ENCODE measurements at regions not wholly inside any gene's neighbourhood (a gene's known extent, or its start where the extent isn't known, plus 50 kb on each side); places are given as distances from the start of the nearest gene placed in this dataset.

- 78% methylated on average over 2 of the region's 2 CpGs for WGBS
- Histone ChIP-seq H3K4me3 (no peak overlapping the region), H3K9me3 (peaks cover 0 to 24% (median 0%) of the 10 kb centered on the region in 4 donors), H3K27ac (replicated peaks in 1 of 4) (no peak overlapping the region), H3K36me3 (no peaks in the 10 kb centered on the region), H3K27me3 (no peaks in the 10 kb centered on the region), H3K4me1 (peaks cover 0 to 2% (median 0%) of the 10 kb centered on the region in 4 donors)
- TF ChIP-seq EP300 (IDR thresholded peaks at IDR 0.05) (no peak), POLR2A (IDR thresholded peaks at IDR 0.05; ENCODE audit: low read depth) (no peak), POLR2AphosphoS5 (IDR thresholded peaks at IDR 0.05) (no peak), CTCF (IDR thresholded peaks at IDR 0.05) (no peak)
- intact Hi-C loops (cut with DNase I): no loop called here
- no peak for DNase-seq (ENCODE audit: extremely low spot score)
Measured at GRCh38 chrX:40182615-40183014, 84.9 kb upstream of the BCOR start.

- peaks cover 0 to 24% (median 0%) of the 10 kb centered on the region in 4 donors for H3K9me3 ChIP-seq
- peaks cover 0 to 7% (median 1%) of the 10 kb centered on the region in 4 donors for H3K4me1 ChIP-seq
- TF ChIP-seq EP300 (IDR thresholded peaks at IDR 0.05) (no peak), CTCF (IDR thresholded peaks at IDR 0.05) (no peak), POLR2AphosphoS5 (IDR thresholded peaks at IDR 0.05) (no peak), POLR2A (IDR thresholded peaks at IDR 0.05; ENCODE audit: low read depth) (no peak)
- H3K27ac ChIP-seq (replicated peaks in 1 of 4): no peak overlapping the region
- WGBS: 76% methylated on average over 7 of the region's 7 CpGs
- H3K27me3 ChIP-seq: no peaks in the 10 kb centered on the region
- intact Hi-C loops (cut with DNase I): no loop called here
- no peaks in the 10 kb centered on the region for H3K36me3 ChIP-seq
- no peak overlapping the region for H3K4me3 ChIP-seq
- DNase-seq (ENCODE audit: extremely low spot score): no peak
Measured at GRCh38 chrX:40182095-40182494, 84.3 kb upstream of the BCOR start.

- intact Hi-C loops (cut with DNase I): loop anchor here (10.0 kb wide), 1 partner anchor 86 kb away; no protein-coding TSS in a partner anchor
- H3K4me1 ChIP-seq: peaks cover 2 to 35% (median 10%) of the 10 kb centered on the region in 4 donors
- no peak for DNase-seq (ENCODE audit: extremely low spot score)
- 66% methylated on average over 7 of the region's 7 CpGs for WGBS
- no peak overlapping the region for H3K4me3 ChIP-seq
- TF ChIP-seq POLR2AphosphoS5 (IDR thresholded peaks at IDR 0.05) (peak in 1 of 2 donors; percentile 7), CTCF (IDR thresholded peaks at IDR 0.05) (no peak)
- H3K36me3 ChIP-seq: no peaks in the 10 kb centered on the region
- H3K27ac ChIP-seq (replicated peaks in 1 of 4): no peak overlapping the region
- H3K27me3 ChIP-seq: peaks cover 0 to 5% (median 0%) of the 10 kb centered on the region in 4 donors
- peaks cover 0 to 4% (median 0%) of the 10 kb centered on the region in 4 donors for H3K9me3 ChIP-seq
Measured at GRCh38 chrX:40179283-40179682, 81.5 kb upstream of the BCOR start.

GRCh38 chrX:40177942-40178715, 80.4 kb upstream of the BCOR start:
- intact Hi-C loops (cut with DNase I): loop anchor here (10.0 kb wide), 1 partner anchor 87 kb away; no protein-coding TSS in a partner anchor
- DNase-seq (ENCODE audit: extremely low spot score): no peak

More at GRCh38 chrX:40177942-40178715, 80.4 kb upstream of the BCOR start:
- Histone ChIP-seq H3K36me3 (no peaks in the 10 kb centered on the region), H3K4me3 (no peak overlapping the region), H3K27me3 (peaks cover 0 to 5% (median 0%) of the 10 kb centered on the region in 4 donors), H3K4me1 (peaks cover 10 to 46% (median 21%) of the 10 kb centered on the region in 4 donors), H3K27ac (replicated peaks in 1 of 4) (peak overlapping the region in 1 of 4 donors; percentile 96), H3K9me3 (no peaks in the 10 kb centered on the region)
- WGBS: 67% methylated on average over 14 of the region's 14 CpGs
- TF ChIP-seq EP300 (IDR thresholded peaks at IDR 0.05) (no peak), CTCF (IDR thresholded peaks at IDR 0.05) (no peak), POLR2AphosphoS5 (IDR thresholded peaks at IDR 0.05) (no peak), POLR2A (IDR thresholded peaks at IDR 0.05; ENCODE audit: low read depth) (no peak)

Measured in esophagus muscularis mucosa (tissue), 4 donors.